Caco-2 (cell line): ENCODE measurements at regions not wholly inside any gene's neighbourhood (a gene's known extent, or its start where the extent isn't known, plus 50 kb on each side); places are given as distances from the start of the nearest gene placed in this dataset.

Experiments used
- BruUV-seq: library from RNA; stranded (reverse); fragments of 400-500 nt; replicated peaks from 2 replicates; lab custom pipeline; 2021; lab: Mats Ljungman, UMichigan
- CTCF ChIA-PET: fragments of 300-600 bp; sonication (Branson Sonifier 250); formaldehyde crosslinking; loops from one replicate; lab custom pipeline; 2022; ENCODE audit warnings: antibody characterized with exemption; lab: Charles Lee
- POLR2A ChIA-PET: fragments of 300-600 bp; sonication (Branson Sonifier 250); formaldehyde crosslinking; loops from one replicate; lab custom pipeline; 2022; ENCODE audit warnings: antibody characterized with exemption; lab: Charles Lee
- DNase-seq, 2 experiments: peaks; one replicate each; pipeline versions ENCODE4 v3.0.0 to v3.0.0-alpha.2; 2020 to 2022
- H3K27me3 ChIP-seq: replicated peaks from 2 replicates; pipeline ENCODE4 v1.6.0; 2011; ENCODE audit warnings: low read length; ENCODE audit not compliant: control insufficient read depth, insufficient read depth
- H3K36me3 ChIP-seq: 2 replicates; pipeline ENCODE4 v1.5.1; 2011; ENCODE audit warnings: low read length; ENCODE audit not compliant: control insufficient read depth, insufficient read depth
- H3K4me1 ChIP-seq: fragments of 250-450 bp; sonication (Bioruptor Pico); 2 replicates; pipeline ENCODE4 v1.5.1; 2020; ENCODE audit warnings: mild to moderate bottlenecking
- H3K4me3 ChIP-seq: 2 replicates; pipeline ENCODE4 v1.5.1; 2011; ENCODE audit warnings: low read depth, mild to moderate bottlenecking, control low read depth, low read length
- H3K9me3 ChIP-seq: fragments of 250-450 bp; sonication (Bioruptor Pico); 2 replicates; pipeline ENCODE4 v1.5.1; 2020; ENCODE audit warnings: mild to moderate bottlenecking, moderate library complexity
- H3K27ac Mint-ChIP-seq: one replicate; pipeline ENCODE4 v1.8.0; 2022; ENCODE audit warnings: mixed read lengths; ENCODE audit not compliant: unreplicated experiment
- H3K27me3 Mint-ChIP-seq: one replicate; pipeline ENCODE4 v1.8.0; 2022; ENCODE audit warnings: mixed read lengths; ENCODE audit not compliant: insufficient read depth, unreplicated experiment
- H3K36me3 Mint-ChIP-seq: one replicate; pipeline ENCODE4 v1.8.0; 2022; ENCODE audit warnings: mild to moderate bottlenecking, mixed read lengths; ENCODE audit not compliant: insufficient read depth, unreplicated experiment
- H3K4me1 Mint-ChIP-seq: one replicate; pipeline ENCODE4 v1.8.0; 2022; ENCODE audit warnings: low read depth, mixed read lengths; ENCODE audit not compliant: unreplicated experiment
- H3K4me3 Mint-ChIP-seq: one replicate; pipeline ENCODE4 v1.8.0; 2022; ENCODE audit warnings: mild to moderate bottlenecking, moderate library complexity, mixed read lengths; ENCODE audit not compliant: unreplicated experiment
- H3K9me3 Mint-ChIP-seq: one replicate; pipeline ENCODE4 v1.8.0; 2022; ENCODE audit warnings: mixed read lengths; ENCODE audit not compliant: unreplicated experiment
- intact Hi-C: fragments of 100-400 bp; cut with micrococcal nuclease; formaldehyde crosslinking; loops from one replicate; pipeline ENCODE4 v1.10.0; 2022; ENCODE audit not compliant: unreplicated experiment
- TF ChIP-seq, protein P1 (sequence below), 2 experiments: fragments of 200-600 bp in 1 of 2; IDR thresholded peaks; 1 replicate in 1 of 2; 2 replicates in 1 of 2; pipeline versions ENCODE4 v1.5.1 to v1.8.0; 2011 to 2022; ENCODE audit warnings: antibody characterized with exemption in 1 of 2, control low read depth in 1 of 2, inconsistent platforms in 1 of 2, low read depth in 1 of 2, low read length in 1 of 2, mild to moderate bottlenecking in 1 of 2, moderate library complexity in 1 of 2; ENCODE audit not compliant: insufficient read depth in 1 of 2, severe bottlenecking in 1 of 2, unreplicated experiment in 1 of 2

DNA sequence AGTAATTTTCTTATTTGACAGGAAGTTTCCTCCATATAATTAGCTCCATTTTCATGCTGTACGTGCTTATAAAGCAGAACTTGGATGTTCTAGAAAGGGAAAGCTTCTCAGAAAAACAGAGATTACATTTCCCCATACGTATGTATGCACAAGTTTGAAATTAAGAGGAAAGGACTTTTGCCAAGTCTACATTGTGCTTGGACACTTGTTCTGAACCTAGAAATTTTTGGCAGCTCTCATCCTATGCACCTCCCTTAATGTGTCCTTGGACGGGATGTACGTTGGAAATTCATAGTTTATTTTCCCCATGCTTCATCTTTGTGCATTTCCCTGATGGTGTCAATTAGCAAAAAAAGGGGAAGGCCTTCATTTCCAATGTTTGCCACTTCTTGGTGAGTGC is 322.7 kb downstream of the BLID start:
- CTCF ChIA-PET, result no interaction called here
- H3K9me3 Mint-ChIP-seq, result peaks cover 11% of the 10 kb centered on the region
- no peaks in the 10 kb centered on the region for H3K36me3 ChIP-seq

DNA sequence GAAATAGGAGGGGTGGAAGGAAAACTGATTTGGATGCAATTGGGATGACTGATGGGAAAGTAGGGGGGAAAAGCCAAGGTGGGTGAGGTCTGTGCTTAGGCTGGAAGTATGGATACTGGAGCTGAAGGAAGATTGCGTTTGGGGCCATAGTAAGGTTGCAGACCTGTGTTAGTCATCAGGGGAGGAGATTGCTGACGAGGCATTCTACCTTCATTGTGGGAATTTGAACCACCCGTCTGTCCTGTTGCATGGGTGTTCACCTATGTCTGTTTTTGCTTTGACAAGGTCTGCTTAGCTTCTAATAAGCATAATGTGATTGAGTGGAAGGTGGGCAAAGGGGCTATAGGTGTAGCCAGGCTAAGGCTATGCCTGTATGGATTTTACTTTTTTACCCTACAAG is 323.8 kb downstream of the BLID start:
- intact Hi-C loops, result no loop called here
- Histone ChIP-seq H3K4me1 (no peaks in the 10 kb centered on the region), H3K27me3 (no peaks in the 10 kb centered on the region; the same call in 1 of the 2 replicates), H3K9me3 (no peaks in the 10 kb centered on the region), H3K4me3 (no peak overlapping the region), H3K36me3 (no peaks in the 10 kb centered on the region)
- no peaks in the 10 kb centered on the region for H3K36me3 Mint-ChIP-seq
- H3K27me3 Mint-ChIP-seq, result peaks cover 11% of the 10 kb centered on the region
- TF ChIP-seq, protein P1, sequence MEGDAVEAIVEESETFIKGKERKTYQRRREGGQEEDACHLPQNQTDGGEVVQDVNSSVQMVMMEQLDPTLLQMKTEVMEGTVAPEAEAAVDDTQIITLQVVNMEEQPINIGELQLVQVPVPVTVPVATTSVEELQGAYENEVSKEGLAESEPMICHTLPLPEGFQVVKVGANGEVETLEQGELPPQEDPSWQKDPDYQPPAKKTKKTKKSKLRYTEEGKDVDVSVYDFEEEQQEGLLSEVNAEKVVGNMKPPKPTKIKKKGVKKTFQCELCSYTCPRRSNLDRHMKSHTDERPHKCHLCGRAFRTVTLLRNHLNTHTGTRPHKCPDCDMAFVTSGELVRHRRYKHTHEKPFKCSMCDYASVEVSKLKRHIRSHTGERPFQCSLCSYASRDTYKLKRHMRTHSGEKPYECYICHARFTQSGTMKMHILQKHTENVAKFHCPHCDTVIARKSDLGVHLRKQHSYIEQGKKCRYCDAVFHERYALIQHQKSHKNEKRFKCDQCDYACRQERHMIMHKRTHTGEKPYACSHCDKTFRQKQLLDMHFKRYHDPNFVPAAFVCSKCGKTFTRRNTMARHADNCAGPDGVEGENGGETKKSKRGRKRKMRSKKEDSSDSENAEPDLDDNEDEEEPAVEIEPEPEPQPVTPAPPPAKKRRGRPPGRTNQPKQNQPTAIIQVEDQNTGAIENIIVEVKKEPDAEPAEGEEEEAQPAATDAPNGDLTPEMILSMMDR (IDR thresholded peaks at IDR 0.05; ENCODE audit: insufficient read depth in 1 of 2, low read depth in 1 of 2, low read length in 1 of 2, severe bottlenecking in 1 of 2, unreplicated experiment in 1 of 2), result no peak
- no peak overlapping the region for H3K27ac Mint-ChIP-seq
- no peaks in the 10 kb centered on the region for H3K4me1 Mint-ChIP-seq
- peaks cover 11% of the 10 kb centered on the region for H3K9me3 Mint-ChIP-seq
- POLR2A ChIA-PET, result no interaction called here
- BruUV-seq, result no TSS peak
- no peak for DNase-seq
- H3K4me3 Mint-ChIP-seq, result no peak overlapping the region
- CTCF ChIA-PET, result no interaction called here

More for the DNA sequence above, 322.7 kb downstream of the BLID start:
- intact Hi-C loops, result no loop called here
- no peak overlapping the region for H3K4me3 Mint-ChIP-seq
- no peaks in the 10 kb centered on the region for H3K36me3 Mint-ChIP-seq
- BruUV-seq, result no TSS peak
- TF ChIP-seq, protein P1 (IDR thresholded peaks at IDR 0.05; ENCODE audit: insufficient read depth in 1 of 2, low read depth in 1 of 2, low read length in 1 of 2, severe bottlenecking in 1 of 2, unreplicated experiment in 1 of 2), result no peak
- H3K27ac Mint-ChIP-seq, result no peak overlapping the region
- DNase-seq, result no peak
- H3K4me1 ChIP-seq, result no peaks in the 10 kb centered on the region
- no peaks in the 10 kb centered on the region; the same call in 1 of the 2 replicates for H3K27me3 ChIP-seq
- H3K4me3 ChIP-seq, result no peak overlapping the region
- no peaks in the 10 kb centered on the region for H3K4me1 Mint-ChIP-seq
- POLR2A ChIA-PET, result no interaction called here
- no peaks in the 10 kb centered on the region for H3K9me3 ChIP-seq
- H3K27me3 Mint-ChIP-seq, result peaks cover 11% of the 10 kb centered on the region

DNA sequence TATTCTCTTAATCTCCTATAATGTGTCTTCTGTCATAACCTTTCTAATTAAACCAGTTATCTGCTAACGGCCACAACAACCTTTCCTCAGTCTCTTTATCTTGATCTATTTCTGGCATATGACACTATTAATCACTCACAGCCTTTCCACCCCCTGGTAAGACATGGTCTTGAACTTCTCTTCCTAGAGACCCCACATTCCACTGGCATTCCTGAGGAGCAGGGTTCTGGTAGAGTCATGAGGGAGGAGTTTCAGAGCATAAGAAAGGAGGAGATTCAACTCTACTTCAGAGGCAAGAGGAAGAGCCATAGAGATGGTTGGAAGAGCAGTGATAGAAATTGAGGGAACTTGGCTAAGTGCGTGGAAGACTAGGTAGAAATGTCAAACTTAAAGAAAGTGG is 325.6 kb downstream of the BLID start:
- Histone ChIP-seq H3K9me3 (no peaks in the 10 kb centered on the region; the same call in 1 of the 2 replicates), H3K4me1 (no peaks in the 10 kb centered on the region), H3K36me3 (no peaks in the 10 kb centered on the region), H3K4me3 (no peak overlapping the region), H3K27me3 (no peaks in the 10 kb centered on the region; the same call in 1 of the 2 replicates)
- no TSS peak for BruUV-seq
- no peak for DNase-seq
- Mint-ChIP-seq H3K36me3 (no peaks in the 10 kb centered on the region), H3K4me1 (no peaks in the 10 kb centered on the region), H3K4me3 (no peak overlapping the region), H3K27me3 (peaks cover 11% of the 10 kb centered on the region), H3K27ac (no peak overlapping the region), H3K9me3 (peaks cover 23% of the 10 kb centered on the region)
- TF ChIP-seq, protein P1 (IDR thresholded peaks at IDR 0.05; ENCODE audit: insufficient read depth in 1 of 2, low read depth in 1 of 2, low read length in 1 of 2, severe bottlenecking in 1 of 2, unreplicated experiment in 1 of 2), result no peak
- intact Hi-C loops, result no loop called here
- ChIA-PET CTCF (no interaction called here), POLR2A (no interaction called here)
